ENCODE measurements at regions not wholly inside any gene's neighbourhood (a gene's known extent, or its start where the extent isn't known, plus 50 kb on each side); places are given as distances from the start of the nearest gene placed in this dataset.

DNA sequence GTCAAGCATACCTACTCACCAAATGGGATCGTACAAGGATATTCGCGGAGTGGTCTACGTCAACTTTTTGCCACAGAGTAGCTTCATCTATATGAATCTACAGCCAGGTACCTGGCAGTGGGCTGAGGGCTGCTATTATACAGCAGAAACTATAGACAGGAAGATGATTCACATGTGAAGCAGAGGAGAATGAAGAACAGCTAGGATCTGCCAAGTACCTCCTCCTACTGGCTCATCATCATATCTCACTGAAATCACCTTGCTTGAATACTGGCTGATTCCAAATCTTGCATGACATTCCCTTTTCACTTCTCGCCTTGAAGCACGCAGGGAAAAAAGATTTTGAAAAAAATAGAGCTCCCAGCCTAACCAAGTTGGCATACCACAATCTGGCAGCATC, 488.7 kb upstream of the NRSN1 start:
- TF ChIP-seq, protein P1, sequence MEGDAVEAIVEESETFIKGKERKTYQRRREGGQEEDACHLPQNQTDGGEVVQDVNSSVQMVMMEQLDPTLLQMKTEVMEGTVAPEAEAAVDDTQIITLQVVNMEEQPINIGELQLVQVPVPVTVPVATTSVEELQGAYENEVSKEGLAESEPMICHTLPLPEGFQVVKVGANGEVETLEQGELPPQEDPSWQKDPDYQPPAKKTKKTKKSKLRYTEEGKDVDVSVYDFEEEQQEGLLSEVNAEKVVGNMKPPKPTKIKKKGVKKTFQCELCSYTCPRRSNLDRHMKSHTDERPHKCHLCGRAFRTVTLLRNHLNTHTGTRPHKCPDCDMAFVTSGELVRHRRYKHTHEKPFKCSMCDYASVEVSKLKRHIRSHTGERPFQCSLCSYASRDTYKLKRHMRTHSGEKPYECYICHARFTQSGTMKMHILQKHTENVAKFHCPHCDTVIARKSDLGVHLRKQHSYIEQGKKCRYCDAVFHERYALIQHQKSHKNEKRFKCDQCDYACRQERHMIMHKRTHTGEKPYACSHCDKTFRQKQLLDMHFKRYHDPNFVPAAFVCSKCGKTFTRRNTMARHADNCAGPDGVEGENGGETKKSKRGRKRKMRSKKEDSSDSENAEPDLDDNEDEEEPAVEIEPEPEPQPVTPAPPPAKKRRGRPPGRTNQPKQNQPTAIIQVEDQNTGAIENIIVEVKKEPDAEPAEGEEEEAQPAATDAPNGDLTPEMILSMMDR (IDR thresholded peaks at IDR 0.05; ENCODE audit: poor library complexity, severe bottlenecking) = no peak
- TF ChIP-seq RAD21 (conservative IDR thresholded peaks at IDR 0.05) (no peak), REST (IDR thresholded peaks at IDR 0.05; ENCODE audit: borderline replicate concordance) (no peak), EZH2 (IDR thresholded peaks at IDR 0.05; ENCODE audit: borderline replicate concordance, insufficient read depth, low read length, poor library complexity, severe bottlenecking) (no peak), POLR2AphosphoS5 (IDR thresholded peaks at IDR 0.05) (no peak), SMC3 (conservative IDR thresholded peaks at IDR 0.05; ENCODE audit: poor library complexity) (no peak), TAF1 (IDR thresholded peaks at IDR 0.05; ENCODE audit: low read depth) (no peak), EP300 (conservative IDR thresholded peaks at IDR 0.05; ENCODE audit: poor library complexity, severe bottlenecking) (no peak), MXI1 (conservative IDR thresholded peaks at IDR 0.05; ENCODE audit: poor library complexity, severe bottlenecking) (no peak)

Measured in neural cell (in vitro differentiated cells).